ENCODE measurements at regions not wholly inside any gene's neighbourhood (a gene's known extent, or its start where the extent isn't known, plus 50 kb on each side); places are given as distances from the start of the nearest gene placed in this dataset.
A peak's percentile ranks its signal among the peaks of the same experiment; 100 is the strongest.
"Not testable (repeated sequence)": the region's sequence is repeated elsewhere in the genome, so short reads cannot be mapped to it uniquely, and the experiment has no call there.

DNA sequence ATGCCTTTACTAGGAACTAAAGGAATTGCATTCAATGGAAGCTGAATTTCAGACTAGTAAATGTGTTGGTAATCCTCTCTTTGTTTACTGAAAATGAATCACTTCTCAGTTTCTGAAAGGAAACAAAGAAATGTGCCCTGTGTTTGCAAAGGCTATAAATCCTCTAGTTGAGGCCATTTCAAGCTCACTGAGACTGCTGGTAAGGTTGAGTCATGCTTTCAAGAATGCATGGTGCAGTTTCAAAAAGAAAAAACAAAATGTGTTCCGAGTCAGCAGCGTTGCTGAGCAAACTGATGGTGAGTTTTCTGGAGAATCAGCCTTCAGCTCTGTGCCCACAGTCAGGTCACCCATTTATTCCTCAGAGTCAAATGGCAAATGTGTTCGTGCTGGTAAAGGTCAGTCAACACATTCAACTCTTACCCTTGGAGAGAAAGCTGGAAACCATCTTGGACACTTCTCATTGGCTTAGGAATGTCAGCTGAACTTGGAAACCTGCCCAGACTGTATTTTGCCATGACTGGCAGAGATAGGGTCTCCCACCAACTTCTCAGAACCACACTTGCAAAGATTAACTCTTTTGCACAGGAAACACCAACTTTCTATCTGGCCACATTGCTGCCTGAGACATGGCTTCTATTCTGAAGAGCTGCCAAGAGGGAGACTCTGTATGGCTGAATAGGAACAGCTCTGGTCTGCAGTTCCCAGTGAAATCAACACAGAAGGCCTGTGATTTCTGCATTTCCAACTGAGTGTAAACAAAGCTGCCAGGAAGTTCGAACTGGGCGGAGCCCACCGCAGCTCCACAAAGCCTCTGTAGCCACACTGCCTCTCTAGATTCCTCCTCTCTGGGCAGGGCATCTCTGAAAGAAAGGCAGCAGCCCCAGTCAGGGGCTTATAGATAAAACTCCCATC lies 484.4 kb downstream of the ATP23 start:
- peak; percentile 96 for DNase-seq

GRCh38 chr12:58426437-58426836 lies 485.1 kb downstream of the ATP23 start:
- not testable (repeated sequence) for DNase-seq

- DNase-seq: peak; percentile 64
Measured at GRCh38 chr12:58433959-58434358, 486.3 kb downstream of the LRIG3 start.

DNA sequence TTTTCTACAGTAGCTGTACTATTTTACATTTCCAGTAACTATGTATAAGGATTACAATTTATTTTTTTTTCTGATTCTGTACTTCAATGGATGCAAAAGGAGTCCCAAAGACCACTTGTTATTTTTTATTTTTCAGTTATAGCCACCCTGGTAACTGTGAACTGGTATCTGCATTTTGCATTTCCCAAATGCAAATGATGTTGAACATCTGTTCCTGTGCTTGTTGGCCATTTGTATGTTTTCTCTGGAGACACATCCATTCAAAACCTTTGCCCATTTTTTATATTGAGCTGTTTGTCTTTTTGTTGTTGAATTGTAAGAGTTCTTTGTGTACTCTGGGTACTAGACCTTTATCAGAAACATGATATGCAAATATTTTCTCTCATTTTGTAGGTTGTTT lies 485.6 kb downstream of the LRIG3 start:
- no peak for DNase-seq

DNA sequence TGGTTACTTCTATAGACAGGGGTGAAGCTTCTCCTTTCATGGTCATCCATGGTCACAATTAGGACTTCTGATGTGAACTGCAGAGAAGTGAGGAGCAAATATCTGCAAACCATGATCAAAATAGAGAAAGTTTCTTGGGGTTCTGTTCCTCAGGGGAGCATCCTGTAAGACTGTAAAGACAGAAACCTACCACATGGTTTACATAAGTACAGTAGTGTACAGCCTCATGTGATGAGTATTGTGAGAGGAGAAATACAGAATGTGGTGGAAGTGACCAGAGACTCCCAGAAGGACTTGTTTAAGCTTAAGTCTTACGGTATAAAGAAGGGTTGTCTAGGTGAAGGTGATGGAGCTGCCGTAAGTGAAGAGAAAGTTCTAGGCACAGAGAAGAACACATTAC lies 484.7 kb downstream of the LRIG3 start:
- DNase-seq: no peak

GRCh38 chr12:58441483-58441882 lies 478.8 kb downstream of the LRIG3 start:
- no peak for DNase-seq

DNA sequence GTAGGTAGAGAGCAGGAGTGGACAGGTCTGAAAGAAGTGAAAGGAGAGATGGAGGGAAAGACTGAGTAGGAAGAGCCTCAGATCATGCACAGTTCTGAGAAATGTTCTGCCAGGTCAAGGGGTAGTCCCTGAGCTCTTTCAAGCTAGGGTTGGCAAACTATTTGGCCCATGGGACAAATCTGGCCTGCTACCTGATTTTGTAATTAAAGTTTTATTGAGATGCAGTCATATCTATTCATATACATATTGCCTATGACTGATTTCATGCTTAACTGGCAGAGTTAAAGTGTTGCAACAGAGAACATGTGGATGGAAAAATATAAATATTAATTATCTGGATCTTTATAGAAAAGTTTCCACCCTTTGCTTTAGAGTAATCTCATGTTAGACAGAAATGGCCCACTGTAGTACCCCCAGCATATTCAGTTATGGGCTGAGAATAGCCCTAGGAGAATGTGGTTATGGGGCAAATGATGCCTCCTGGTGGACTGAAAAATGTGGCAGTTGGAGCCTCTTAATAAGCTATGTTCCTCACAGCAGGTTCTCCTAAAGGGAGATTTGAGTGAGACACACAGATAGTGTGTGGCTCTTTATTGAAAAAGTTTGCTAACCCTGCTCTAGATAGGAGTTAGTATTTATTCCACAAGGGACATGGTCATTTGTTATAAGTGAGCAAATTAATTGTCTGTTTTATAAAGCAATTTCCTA lies 476.9 kb downstream of the LRIG3 start:
- peak; percentile 22 for DNase-seq

- DNase-seq: peak; percentile 30
Measured at GRCh38 chr12:58443981-58444371, 476.3 kb downstream of the LRIG3 start.

GRCh38 chr12:58450868-58451482 lies 469.3 kb downstream of the LRIG3 start:
- DNase-seq: no peak

GRCh38 chr12:58452546-58452945 lies 467.8 kb downstream of the LRIG3 start:
- peak; percentile 56 for DNase-seq

GRCh38 chr12:58453306-58453705 lies 467.0 kb downstream of the LRIG3 start:
- no peak for DNase-seq

- peak; percentile 21 for DNase-seq
Measured at GRCh38 chr12:58455136-58455535, 465.2 kb downstream of the LRIG3 start.

DNA sequence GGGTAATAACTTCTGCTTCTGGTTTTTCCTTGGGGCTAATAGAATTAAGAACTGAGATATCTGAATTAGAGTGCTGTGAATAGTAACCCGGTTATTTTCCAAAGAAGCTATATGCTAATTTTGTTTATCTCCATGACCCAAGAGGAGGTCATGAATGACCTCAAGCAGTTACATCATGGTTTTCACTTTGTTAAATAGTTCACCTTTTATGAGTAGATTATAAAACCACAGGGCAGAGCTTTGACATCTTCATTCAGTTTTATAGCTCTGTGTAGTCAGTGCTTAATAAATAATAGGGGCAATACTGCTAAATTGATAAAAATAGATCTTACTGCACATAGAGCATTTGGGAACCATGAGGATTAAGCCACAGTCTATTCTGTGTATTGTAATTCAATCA lies 462.2 kb downstream of the LRIG3 start:
- DNase-seq: no peak

- no peak for DNase-seq
Measured at GRCh38 chr12:58459191-58459590, 461.1 kb downstream of the LRIG3 start.

GRCh38 chr12:58463051-58463450 lies 457.3 kb downstream of the LRIG3 start:
- DNase-seq: no peak

DNA sequence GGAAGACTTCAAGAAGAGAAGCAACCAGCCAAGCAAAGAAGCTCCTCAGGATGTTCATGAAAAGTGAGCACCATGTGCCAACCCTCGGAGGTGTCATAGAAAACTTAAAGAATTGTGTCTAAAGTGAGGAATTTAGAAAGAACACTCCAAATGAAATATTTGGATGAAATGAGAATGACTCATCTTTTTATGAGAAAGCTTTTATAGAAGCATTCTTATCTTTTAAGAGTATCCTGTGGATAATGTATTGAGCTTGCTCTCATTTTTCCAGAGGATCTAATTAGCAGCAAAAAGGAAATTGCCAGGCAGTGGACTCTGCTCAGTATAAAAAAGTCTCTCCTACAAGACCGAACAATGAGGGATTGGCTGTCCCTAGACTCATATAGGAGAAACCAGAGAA lies 454.9 kb downstream of the LRIG3 start:
- peak; percentile 48 for DNase-seq

DNA sequence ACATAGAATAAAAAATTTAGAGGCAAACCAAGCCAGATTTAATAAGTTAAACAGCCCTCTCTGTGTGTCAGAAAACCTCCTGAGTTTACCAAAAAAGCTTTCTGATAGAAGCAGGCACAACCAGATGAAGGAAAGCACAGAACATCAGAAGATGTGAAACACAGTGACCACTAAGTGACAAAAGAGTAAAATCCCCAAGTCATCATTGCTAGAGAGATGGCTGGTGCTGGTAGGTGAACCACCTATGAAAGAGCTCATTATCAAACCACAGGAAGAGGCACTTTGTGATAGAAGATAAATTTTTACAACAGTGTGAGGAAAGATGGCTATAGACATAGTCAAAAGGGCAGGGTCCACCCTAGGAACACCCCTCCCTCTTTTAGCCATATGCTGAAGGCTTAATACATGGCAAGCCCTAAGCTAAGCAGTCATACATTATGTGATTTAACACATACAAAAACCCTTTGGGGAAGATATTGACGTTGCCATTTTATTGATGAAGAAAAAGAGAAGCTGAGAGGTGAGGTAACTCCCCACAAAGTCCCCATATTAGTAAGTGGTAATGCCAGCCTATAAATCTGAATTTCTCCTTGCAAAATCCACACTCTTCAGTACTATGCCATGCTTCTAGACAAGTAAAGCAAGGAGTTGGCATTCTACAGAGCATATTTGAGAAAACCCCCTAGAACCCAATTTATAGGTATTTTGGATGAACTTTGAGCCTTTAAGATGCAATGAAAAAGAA lies 449.9 kb downstream of the LRIG3 start:
- DNase-seq: no peak

GRCh38 chr12:58479401-58479800 lies 440.9 kb downstream of the LRIG3 start:
- no peak for DNase-seq

GRCh38 chr12:58481811-58482210 lies 438.5 kb downstream of the LRIG3 start:
- DNase-seq: no peak

DNA sequence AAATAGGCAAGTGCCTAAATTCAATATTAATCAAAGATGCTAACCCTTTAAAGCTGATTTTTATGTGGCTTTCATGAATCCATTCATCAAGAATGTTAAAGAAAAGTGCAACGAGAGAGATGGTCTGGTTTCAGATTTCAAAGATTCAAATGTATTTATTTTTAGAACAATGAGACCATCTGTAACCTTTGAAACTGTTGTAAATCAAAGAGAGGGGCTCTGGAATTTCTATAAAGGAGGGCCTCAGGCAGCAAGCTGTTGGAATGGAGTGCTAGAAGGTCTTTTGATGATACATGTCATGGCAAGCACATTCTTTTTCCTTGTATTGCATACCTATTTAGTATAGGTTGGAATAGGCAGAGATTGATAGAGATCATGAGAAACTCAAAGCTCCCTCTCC lies 433.0 kb downstream of the LRIG3 start:
- DNase-seq: peak; percentile 56

GRCh38 chr12:58487678-58488161 lies 432.6 kb downstream of the LRIG3 start:
- DNase-seq: peak; percentile 63

DNA sequence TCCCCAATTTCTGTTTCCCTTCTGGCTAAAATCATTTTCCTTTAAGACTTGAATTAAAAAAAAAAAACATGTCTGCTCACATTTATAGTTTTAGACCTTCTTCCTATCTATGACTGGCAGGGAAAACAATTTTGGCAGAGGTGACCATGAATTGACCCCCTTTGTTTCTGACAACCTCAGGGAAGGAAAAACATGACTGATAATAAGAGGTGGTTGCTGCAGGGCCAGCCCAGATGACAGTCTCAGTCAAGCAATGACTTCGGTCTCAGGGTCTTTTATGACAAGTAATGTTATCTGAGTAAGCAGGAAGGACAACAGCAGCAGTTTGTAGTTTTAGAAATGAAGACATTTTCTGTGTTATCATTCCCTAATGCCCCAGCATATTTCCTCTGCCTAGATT lies 430.9 kb downstream of the LRIG3 start:
- no peak for DNase-seq

- DNase-seq: peak; percentile 72
Measured at GRCh38 chr12:58491306-58491705, 429.0 kb downstream of the LRIG3 start.
